UCSD-AML1 (cell line): ENCODE measurements at regions not wholly inside any gene's neighbourhood (a gene's known extent, or its start where the extent isn't known, plus 50 kb on each side); places are given as distances from the start of the nearest gene placed in this dataset.

Source experiments
- DNase-seq: peaks from one replicate; lab custom pipeline; 2025; ENCODE audit not compliant: unreplicated experiment; lab: John Stamatoyannopoulos, UW

- no peak for DNase-seq
These were observed 50.1 kb upstream of the TNFAIP3 start for GRCh38 chr6:137816688-137817618.
